Suprapubic skin (tissue), 4 donors: ENCODE measurements at regions not wholly inside any gene's neighbourhood (a gene's known extent, or its start where the extent isn't known, plus 50 kb on each side); places are given as distances from the start of the nearest gene placed in this dataset.

Experiments used
- CTCF ChIP-seq, 2 donors: fragments of 200-600 bp in 1 of 2; fragments of 450-650 bp in 1 of 2; sonication (generic) in 1 of 2; IDR thresholded peaks; one replicate each; pipeline ENCODE4 v1.5.1; 2016 to 2019; ENCODE audit warnings: antibody characterized with exemption in 2 of 2, mild to moderate bottlenecking in 1 of 2, moderate library complexity in 1 of 2
- EP300 ChIP-seq: sonication (generic); formaldehyde crosslinking; IDR thresholded peaks from one replicate; pipeline ENCODE4 v1.6.1; 2017; ENCODE audit warnings: antibody characterized with exemption
- POLR2A ChIP-seq, 2 donors: fragments of 450-650 bp; IDR thresholded peaks; one replicate each; pipeline ENCODE4 v1.6.1; 2017; ENCODE audit warnings: antibody characterized with exemption in 2 of 2, mild to moderate bottlenecking in 2 of 2, moderate library complexity in 2 of 2
- POLR2AphosphoS5 ChIP-seq, 3 donors: sonication (generic); formaldehyde crosslinking; IDR thresholded peaks; one replicate each; pipeline ENCODE4 v1.6.1; 2017; ENCODE audit warnings: antibody characterized with exemption in 3 of 3

DNA sequence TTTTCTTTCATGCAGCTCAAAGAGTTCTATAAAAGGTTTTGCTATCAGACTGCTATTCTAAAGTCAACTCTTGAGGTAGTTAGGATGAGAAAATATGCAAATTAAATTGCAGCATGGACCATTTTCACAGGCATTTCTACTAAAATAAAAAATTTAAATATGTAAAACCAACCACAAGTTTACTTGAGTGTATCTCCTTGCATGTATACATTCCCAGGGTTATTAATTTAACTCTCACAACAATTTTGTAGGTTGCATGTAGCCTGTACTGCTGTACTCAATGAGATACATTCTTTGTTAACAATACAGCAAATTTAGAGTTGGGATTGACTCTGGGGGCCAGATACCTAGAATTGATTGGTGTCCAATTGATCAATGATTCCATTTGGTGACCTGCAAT, 265.8 kb downstream of the MED10 start:
- TF ChIP-seq CTCF (IDR thresholded peaks at IDR 0.05), result no peak
- no peak for TF ChIP-seq POLR2AphosphoS5 (IDR thresholded peaks at IDR 0.05)
- TF ChIP-seq POLR2A (IDR thresholded peaks at IDR 0.05), result no peak
- no peak for TF ChIP-seq EP300
